ENCODE measurements at regions not wholly inside any gene's neighbourhood (a gene's known extent, or its start where the extent isn't known, plus 50 kb on each side); places are given as distances from the start of the nearest gene placed in this dataset.

DNA sequence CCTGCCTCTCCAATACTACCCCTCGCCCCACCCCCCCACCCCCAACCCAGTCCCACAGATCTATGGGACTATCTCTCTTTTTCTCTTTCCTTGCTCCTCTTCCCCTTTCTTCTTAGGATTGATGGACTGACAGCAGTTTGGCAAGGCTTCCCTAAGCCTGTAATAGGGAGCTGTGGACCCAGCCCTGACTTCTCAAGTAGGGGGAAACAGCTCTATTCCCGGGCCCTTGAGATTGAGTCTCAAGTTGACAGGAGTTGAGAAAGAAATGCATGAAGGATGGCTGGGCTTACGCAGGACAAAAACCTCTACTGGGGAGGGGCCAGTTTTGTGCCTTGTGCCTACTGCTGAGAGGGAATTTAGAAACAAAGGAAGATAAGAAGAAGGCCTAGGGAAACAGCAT, 60.4 kb downstream of the SMUG1 start:
- TF ChIP-seq RARB (CRISPR knock-in tag; IDR thresholded peaks at IDR 0.05) (no peak), TCF4 (CRISPR knock-in tag; IDR thresholded peaks at IDR 0.05; ENCODE audit: borderline replicate concordance) (no peak), ZFP3 (CRISPR knock-in tag; IDR thresholded peaks at IDR 0.05) (no peak), OSR1 (CRISPR knock-in tag; IDR thresholded peaks at IDR 0.05) (no peak), CSDC2 (CRISPR knock-in tag; IDR thresholded peaks at IDR 0.05) (no peak), ZNF565 (CRISPR knock-in tag; conservative IDR thresholded peaks at IDR 0.05; ENCODE audit: low read depth) (no peak)
- TF ChIP-seq, protein P1, sequence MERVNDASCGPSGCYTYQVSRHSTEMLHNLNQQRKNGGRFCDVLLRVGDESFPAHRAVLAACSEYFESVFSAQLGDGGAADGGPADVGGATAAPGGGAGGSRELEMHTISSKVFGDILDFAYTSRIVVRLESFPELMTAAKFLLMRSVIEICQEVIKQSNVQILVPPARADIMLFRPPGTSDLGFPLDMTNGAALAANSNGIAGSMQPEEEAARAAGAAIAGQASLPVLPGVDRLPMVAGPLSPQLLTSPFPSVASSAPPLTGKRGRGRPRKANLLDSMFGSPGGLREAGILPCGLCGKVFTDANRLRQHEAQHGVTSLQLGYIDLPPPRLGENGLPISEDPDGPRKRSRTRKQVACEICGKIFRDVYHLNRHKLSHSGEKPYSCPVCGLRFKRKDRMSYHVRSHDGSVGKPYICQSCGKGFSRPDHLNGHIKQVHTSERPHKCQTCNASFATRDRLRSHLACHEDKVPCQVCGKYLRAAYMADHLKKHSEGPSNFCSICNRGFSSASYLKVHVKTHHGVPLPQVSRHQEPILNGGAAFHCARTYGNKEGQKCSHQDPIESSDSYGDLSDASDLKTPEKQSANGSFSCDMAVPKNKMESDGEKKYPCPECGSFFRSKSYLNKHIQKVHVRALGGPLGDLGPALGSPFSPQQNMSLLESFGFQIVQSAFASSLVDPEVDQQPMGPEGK (CRISPR knock-in tag; IDR thresholded peaks at IDR 0.05; ENCODE audit: borderline replicate concordance), result no peak

Measured in SK-N-SH treated with all-trans-retinoic acid at 6 μM for 48 hours (cell line).